ENCODE measurements at regions not wholly inside any gene's neighbourhood (a gene's known extent, or its start where the extent isn't known, plus 50 kb on each side); places are given as distances from the start of the nearest gene placed in this dataset.
"Not testable (repeated sequence)": the region's sequence is repeated elsewhere in the genome, so short reads cannot be mapped to it uniquely, and the experiment has no call there.

- not testable (repeated sequence) for TF ChIP-seq ZNF274 (IDR thresholded peaks at IDR 0.05; ENCODE audit: low read depth, low read length); SUZ12 (IDR thresholded peaks at IDR 0.05; ENCODE audit: extremely low read depth, insufficient read depth, insufficient read length)
Measured at GRCh38 chr1:149234926-149235914, 131.9 kb upstream of the NBPF9 start.

Data from NT2/D1 (cell line).